Heart left ventricle (tissue), 13 donors: ENCODE measurements at regions not wholly inside any gene's neighbourhood (a gene's known extent, or its start where the extent isn't known, plus 50 kb on each side); places are given as distances from the start of the nearest gene placed in this dataset.

Experiments used
- CTCF ChIP-seq, 12 donors: fragments of 200-600 bp; sonication (generic) in 4 of 12; IDR thresholded peaks; one replicate each; pipeline versions ENCODE4 v1.5.0 to v1.8.0; 2018 to 2022; ENCODE audit warnings: antibody characterized with exemption in 12 of 12, mild to moderate bottlenecking in 5 of 12
- POLR2A ChIP-seq, 2 donors: fragments of 450-650 bp; IDR thresholded peaks; one replicate each; pipeline ENCODE4 v1.6.1; 2017; ENCODE audit warnings: antibody characterized with exemption in 2 of 2, mild to moderate bottlenecking in 2 of 2, moderate library complexity in 2 of 2
- donor health status: ischemic (EF 13 %, LVEDD 7.1; RV severe dilation, severe dysfunction).
- donor health status: DM: no; HTN: yes; CAD: no.
- donor health status: DM: no; HTN: no; CAD: no.
- donor health status: ischemic (EF 25% LVEDD 6.9; RV normal size, moderate dysfunction).
- donor health status: ischemic (EF 25% LVEDD 5.7; RV mildly dilated, moderate dysfunction).
- donor health status: ischemic (EF 35%, LVEDD 5.7; RV mildly dilated, moderate dysfunction).
- donor health status: nonischemic (EF 11% LVEDD 7.7; RV severe dilation, severe dysfunction).
- donor health status: DM: yes; HTN: yes; CAD: no.
- donor health status: PGD.
- donor health status: ischemic (EF 29% LVEDD 5.4; RV normal size, mild dysfunction).
- donor health status: nonischemic (EF 23%, LVEDD 6.1; RV moderate dilation, normal function).

DNA sequence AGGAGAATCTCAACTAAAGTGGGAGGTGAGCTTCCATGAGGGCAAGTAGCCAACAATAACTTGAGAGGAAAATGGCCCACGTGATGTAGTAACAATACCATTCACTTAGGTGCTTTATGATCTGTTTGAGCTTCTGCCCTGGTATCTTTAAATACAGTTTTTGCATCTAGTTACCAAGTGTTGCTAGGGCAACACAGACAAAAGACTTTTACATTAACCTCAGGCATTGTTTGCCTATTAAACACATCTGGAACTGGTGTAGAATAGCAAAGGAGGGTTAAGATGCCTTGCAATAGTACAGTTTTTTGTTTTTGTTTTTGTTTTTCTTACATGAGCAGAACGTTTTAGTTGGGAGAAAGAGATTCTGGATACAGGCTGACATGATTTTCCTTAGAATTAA lies 97.7 kb upstream of the MTPN start:
- no peak for TF ChIP-seq CTCF (IDR thresholded peaks at IDR 0.05)
- no peak for TF ChIP-seq POLR2A (IDR thresholded peaks at IDR 0.05)
